Panc1 (cell line): ENCODE measurements at regions not wholly inside any gene's neighbourhood (a gene's known extent, or its start where the extent isn't known, plus 50 kb on each side); places are given as distances from the start of the nearest gene placed in this dataset.

ENCODE experiments used
- POLR2AphosphoS5 ChIP-seq: IDR thresholded peaks from 2 replicates; pipeline ENCODE4 v1.6.1; 2012; ENCODE audit warnings: mild to moderate bottlenecking, low read depth, low read length, moderate library complexity
- REST ChIP-seq, 2 experiments: IDR thresholded peaks; 2 replicates each; pipeline ENCODE4 v1.6.1; 2011 to 2012; ENCODE audit warnings: low read depth in 2 of 2, control low read depth in 1 of 2, low read length in 1 of 2, mild to moderate bottlenecking in 1 of 2, moderate library complexity in 1 of 2; ENCODE audit not compliant: insufficient read depth in 1 of 2
- SIN3A ChIP-seq: IDR thresholded peaks from 2 replicates; pipeline ENCODE4 v1.6.1; 2012; ENCODE audit warnings: low read depth, mild to moderate bottlenecking, low read length, moderate library complexity, borderline replicate concordance; ENCODE audit not compliant: insufficient read depth
- TCF7L2 ChIP-seq: IDR thresholded peaks from 2 replicates; pipeline ENCODE4 v1.6.1; 2011; ENCODE audit warnings: mild to moderate bottlenecking, low read depth, low read length, inconsistent platforms
- TF ChIP-seq, protein P1 (sequence below): fragments of 450-650 bp; IDR thresholded peaks from 2 replicates; pipeline ENCODE4 v1.5.1; 2017; ENCODE audit warnings: mild to moderate bottlenecking

GRCh38 chr2:120949957-120950590 is 214.4 kb downstream of the GLI2 start:
- TF ChIP-seq, protein P1, sequence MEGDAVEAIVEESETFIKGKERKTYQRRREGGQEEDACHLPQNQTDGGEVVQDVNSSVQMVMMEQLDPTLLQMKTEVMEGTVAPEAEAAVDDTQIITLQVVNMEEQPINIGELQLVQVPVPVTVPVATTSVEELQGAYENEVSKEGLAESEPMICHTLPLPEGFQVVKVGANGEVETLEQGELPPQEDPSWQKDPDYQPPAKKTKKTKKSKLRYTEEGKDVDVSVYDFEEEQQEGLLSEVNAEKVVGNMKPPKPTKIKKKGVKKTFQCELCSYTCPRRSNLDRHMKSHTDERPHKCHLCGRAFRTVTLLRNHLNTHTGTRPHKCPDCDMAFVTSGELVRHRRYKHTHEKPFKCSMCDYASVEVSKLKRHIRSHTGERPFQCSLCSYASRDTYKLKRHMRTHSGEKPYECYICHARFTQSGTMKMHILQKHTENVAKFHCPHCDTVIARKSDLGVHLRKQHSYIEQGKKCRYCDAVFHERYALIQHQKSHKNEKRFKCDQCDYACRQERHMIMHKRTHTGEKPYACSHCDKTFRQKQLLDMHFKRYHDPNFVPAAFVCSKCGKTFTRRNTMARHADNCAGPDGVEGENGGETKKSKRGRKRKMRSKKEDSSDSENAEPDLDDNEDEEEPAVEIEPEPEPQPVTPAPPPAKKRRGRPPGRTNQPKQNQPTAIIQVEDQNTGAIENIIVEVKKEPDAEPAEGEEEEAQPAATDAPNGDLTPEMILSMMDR, result no peak
- TF ChIP-seq POLR2AphosphoS5, result no peak
- TF ChIP-seq REST (IDR thresholded peaks at IDR 0.05; ENCODE audit: insufficient read depth in 1 of 2, low read depth in 2 of 2, low read length in 1 of 2), result no peak
- TF ChIP-seq TCF7L2, result no peak
- TF ChIP-seq SIN3A, result no peak
